OCI-LY7 (cell line): ENCODE measurements at regions not wholly inside any gene's neighbourhood (a gene's known extent, or its start where the extent isn't known, plus 50 kb on each side); places are given as distances from the start of the nearest gene placed in this dataset.

ENCODE experiments used
- BruUV-seq: library from RNA; stranded (reverse); fragments of 400-500 nt; replicated peaks from 2 replicates; lab custom pipeline; 2021; lab: Mats Ljungman, UMichigan
- CTCF ChIA-PET: fragments of 300-600 bp; sonication (Branson Sonifier 250); formaldehyde crosslinking; loops from one replicate; lab custom pipeline; 2022; ENCODE audit warnings: antibody characterized with exemption; ENCODE audit not compliant: unreplicated experiment; lab: Charles Lee
- POLR2A ChIA-PET: fragments of 300-600 bp; sonication (Branson Sonifier 250); formaldehyde crosslinking; loops from one replicate; lab custom pipeline; 2022; ENCODE audit warnings: antibody characterized with exemption; lab: Charles Lee
- DNase-seq: peaks from one replicate; pipeline ENCODE4 v3.0.0-alpha.2; 2015; ENCODE audit warnings: low spot score
- H2AFZ ChIP-seq: fragments of 200-600 bp; sonication (generic), shearing (Covaris generic); 2 replicates; pipeline ENCODE4 v1.6.1; 2014; ENCODE audit warnings: mild to moderate bottlenecking, antibody characterized with exemption, low read length, moderate library complexity
- H3K27ac ChIP-seq: fragments of 200-600 bp; sonication (generic); 2 replicates; pipeline ENCODE4 v1.5.1; 2014; ENCODE audit warnings: mixed run types, low read depth, mild to moderate bottlenecking, moderate library complexity, low read length, inconsistent platforms; ENCODE audit not compliant: poor library complexity, severe bottlenecking
- H3K36me3 ChIP-seq: fragments of 200-600 bp; sonication (generic); 2 replicates; pipeline ENCODE4 v1.6.1; 2014; ENCODE audit warnings: mild to moderate bottlenecking, antibody characterized with exemption, low read length, moderate library complexity, mixed read lengths; ENCODE audit not compliant: insufficient read depth
- H3K4me1 ChIP-seq: fragments of 200-600 bp; sonication (generic); 2 replicates; pipeline ENCODE4 v1.5.1; 2014; ENCODE audit warnings: mild to moderate bottlenecking, low read length; ENCODE audit not compliant: insufficient read depth, poor library complexity, severe bottlenecking
- H3K4me2 ChIP-seq: fragments of 200-600 bp; sonication (generic); 2 replicates; pipeline ENCODE4 v1.6.1; 2014; ENCODE audit warnings: mild to moderate bottlenecking, low read length
- H3K4me3 ChIP-seq: fragments of 200-600 bp; sonication (generic); 2 replicates; pipeline ENCODE4 v1.5.1; 2014; ENCODE audit warnings: mild to moderate bottlenecking, low read depth, low read length; ENCODE audit not compliant: poor library complexity, severe bottlenecking
- H3K79me2 ChIP-seq: fragments of 200-600 bp; sonication (generic); 2 replicates; pipeline ENCODE4 v1.6.1; 2016; ENCODE audit warnings: low read depth, mild to moderate bottlenecking, low read length, moderate library complexity, mixed read lengths; ENCODE audit not compliant: insufficient read depth
- H3K9me2 ChIP-seq: fragments of 200-600 bp; sonication (generic); 2 replicates; pipeline ENCODE4 v1.6.1; 2016; ENCODE audit warnings: mild to moderate bottlenecking, low read length, mixed read lengths; ENCODE audit not compliant: insufficient read depth
- H3K9me3 ChIP-seq: fragments of 200-600 bp; sonication (generic); 2 replicates; pipeline ENCODE4 v1.6.1; 2014; ENCODE audit warnings: mild to moderate bottlenecking, mixed run types, low read length, mixed read lengths
- H4K20me1 ChIP-seq: fragments of 200-600 bp; sonication (generic); 2 replicates; pipeline ENCODE4 v1.6.1; 2014; ENCODE audit warnings: mild to moderate bottlenecking, antibody characterized with exemption, low read length, moderate library complexity, mixed read lengths; ENCODE audit not compliant: insufficient read depth
- EZH2phosphoT487 ChIP-seq: fragments of 200-600 bp; sonication (generic); IDR thresholded peaks from 2 replicates; pipeline ENCODE4 v1.6.1; 2018; ENCODE audit warnings: low read depth, borderline replicate concordance, mild to moderate bottlenecking, mixed run types, antibody characterized with exemption, low read length, moderate library complexity, mixed read lengths
- intact Hi-C: fragments of 100-400 bp; cut with micrococcal nuclease; formaldehyde crosslinking; loops from one replicate; pipeline ENCODE4 v1.10.0; 2022; ENCODE audit not compliant: unreplicated experiment
- TF ChIP-seq, protein P1 (sequence below): fragments of 200-600 bp; sonication (generic); conservative IDR thresholded peaks from 2 replicates; pipeline ENCODE4 v1.5.1; 2014; ENCODE audit warnings: mild to moderate bottlenecking, antibody characterized with exemption, low read length, moderate library complexity, mixed read lengths

GRCh38 chr13:111916201-111916600 is 150.7 kb upstream of the SOX1 start:
- no peaks in the 10 kb centered on the region for H3K79me2 ChIP-seq
- H3K9me3 ChIP-seq = no peaks in the 10 kb centered on the region
- H3K4me2 ChIP-seq = no peak overlapping the region
- no peaks in the 10 kb centered on the region for H3K36me3 ChIP-seq
- no peaks in the 10 kb centered on the region for H3K4me1 ChIP-seq
- POLR2A ChIA-PET = no interaction called here
- intact Hi-C loops = no loop called here
- TF ChIP-seq, protein P1, sequence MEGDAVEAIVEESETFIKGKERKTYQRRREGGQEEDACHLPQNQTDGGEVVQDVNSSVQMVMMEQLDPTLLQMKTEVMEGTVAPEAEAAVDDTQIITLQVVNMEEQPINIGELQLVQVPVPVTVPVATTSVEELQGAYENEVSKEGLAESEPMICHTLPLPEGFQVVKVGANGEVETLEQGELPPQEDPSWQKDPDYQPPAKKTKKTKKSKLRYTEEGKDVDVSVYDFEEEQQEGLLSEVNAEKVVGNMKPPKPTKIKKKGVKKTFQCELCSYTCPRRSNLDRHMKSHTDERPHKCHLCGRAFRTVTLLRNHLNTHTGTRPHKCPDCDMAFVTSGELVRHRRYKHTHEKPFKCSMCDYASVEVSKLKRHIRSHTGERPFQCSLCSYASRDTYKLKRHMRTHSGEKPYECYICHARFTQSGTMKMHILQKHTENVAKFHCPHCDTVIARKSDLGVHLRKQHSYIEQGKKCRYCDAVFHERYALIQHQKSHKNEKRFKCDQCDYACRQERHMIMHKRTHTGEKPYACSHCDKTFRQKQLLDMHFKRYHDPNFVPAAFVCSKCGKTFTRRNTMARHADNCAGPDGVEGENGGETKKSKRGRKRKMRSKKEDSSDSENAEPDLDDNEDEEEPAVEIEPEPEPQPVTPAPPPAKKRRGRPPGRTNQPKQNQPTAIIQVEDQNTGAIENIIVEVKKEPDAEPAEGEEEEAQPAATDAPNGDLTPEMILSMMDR = no peak
- H3K4me3 ChIP-seq = no peak overlapping the region
- no peaks in the 10 kb centered on the region for H3K9me2 ChIP-seq
- H3K27ac ChIP-seq = no peak overlapping the region
- CTCF ChIA-PET = no interaction called here
- no peak overlapping the region for H2AFZ ChIP-seq
- BruUV-seq = no TSS peak
- no peaks in the 10 kb centered on the region for H4K20me1 ChIP-seq
- no peak for DNase-seq

DNA sequence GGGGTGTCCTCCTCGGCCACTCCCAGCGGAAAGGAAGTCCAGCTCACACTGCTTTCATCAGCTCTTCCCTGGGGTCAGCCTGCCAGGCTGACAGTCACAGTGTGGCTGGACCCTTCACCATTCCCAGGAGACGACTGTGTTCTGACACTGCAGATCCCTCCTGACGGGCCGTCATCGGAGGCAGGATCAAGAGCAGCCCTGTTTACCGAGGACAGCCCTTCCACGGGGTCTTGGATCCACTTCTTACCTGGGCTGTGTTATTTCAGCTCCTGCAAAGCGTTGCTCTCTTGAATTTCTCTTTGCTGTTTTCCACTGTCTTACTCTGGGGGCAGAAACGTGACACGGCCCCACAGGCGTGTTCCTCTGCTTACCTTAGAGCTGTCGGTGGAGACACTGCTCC is 149.9 kb upstream of the SOX1 start:
- no peaks in the 10 kb centered on the region for H3K9me3 ChIP-seq
- ChIA-PET CTCF (no interaction called here), POLR2A (no interaction called here)
- no peak overlapping the region for H3K4me3 ChIP-seq
- no peaks in the 10 kb centered on the region for H3K79me2 ChIP-seq
- H3K4me1 ChIP-seq = no peaks in the 10 kb centered on the region
- H3K36me3 ChIP-seq = no peaks in the 10 kb centered on the region
- no peaks in the 10 kb centered on the region for H4K20me1 ChIP-seq
- no peak for TF ChIP-seq EZH2phosphoT487
- TF ChIP-seq, protein P1 = no peak
- no peak for DNase-seq
- BruUV-seq = no TSS peak
- intact Hi-C loops = no loop called here
- H3K9me2 ChIP-seq = no peaks in the 10 kb centered on the region
- no peak overlapping the region for H3K4me2 ChIP-seq
- H3K27ac ChIP-seq = no peak overlapping the region
- no peak overlapping the region for H2AFZ ChIP-seq

- H3K36me3 ChIP-seq = no peaks in the 10 kb centered on the region
- no TSS peak for BruUV-seq
- H3K4me3 ChIP-seq = no peak overlapping the region
- H3K9me2 ChIP-seq = no peaks in the 10 kb centered on the region
- H4K20me1 ChIP-seq = no peaks in the 10 kb centered on the region
- no peaks in the 10 kb centered on the region for H3K4me1 ChIP-seq
- H3K9me3 ChIP-seq = no peaks in the 10 kb centered on the region
- POLR2A ChIA-PET = no interaction called here
- CTCF ChIA-PET = no interaction called here
- no peak overlapping the region for H3K27ac ChIP-seq
- TF ChIP-seq, protein P1 = no peak
- no peak for TF ChIP-seq EZH2phosphoT487
- intact Hi-C loops = no loop called here
- DNase-seq = no peak
- no peak overlapping the region for H3K4me2 ChIP-seq
- H3K79me2 ChIP-seq = no peaks in the 10 kb centered on the region
- no peak overlapping the region for H2AFZ ChIP-seq
These were observed 149.0 kb upstream of the SOX1 start for GRCh38 chr13:111917901-111918300.
